Cardiac fibroblast (primary cell): ENCODE measurements at regions not wholly inside any gene's neighbourhood (a gene's known extent, or its start where the extent isn't known, plus 50 kb on each side); places are given as distances from the start of the nearest gene placed in this dataset.

ENCODE experiments used
- DNase-seq, 2 donors: peaks; one replicate each; pipeline versions ENCODE4 v3.0.0 to v3.0.0-alpha.2; 2010; ENCODE audit warnings: low read depth in 2 of 2
- H3K4me3 ChIP-seq, 2 donors: replicated peaks in 1 of 2; 1 replicate in 1 of 2; 2 replicates in 1 of 2; pipeline ENCODE4 v1.5.1; 2011; ENCODE audit warnings: low read depth in 2 of 2, low read length in 2 of 2, mild to moderate bottlenecking in 2 of 2, moderate library complexity in 1 of 2
- CTCF ChIP-seq: IDR thresholded peaks from one replicate; pipeline ENCODE4 v1.5.1; 2011; ENCODE audit warnings: low read depth, mild to moderate bottlenecking, low read length, inconsistent platforms

DNA sequence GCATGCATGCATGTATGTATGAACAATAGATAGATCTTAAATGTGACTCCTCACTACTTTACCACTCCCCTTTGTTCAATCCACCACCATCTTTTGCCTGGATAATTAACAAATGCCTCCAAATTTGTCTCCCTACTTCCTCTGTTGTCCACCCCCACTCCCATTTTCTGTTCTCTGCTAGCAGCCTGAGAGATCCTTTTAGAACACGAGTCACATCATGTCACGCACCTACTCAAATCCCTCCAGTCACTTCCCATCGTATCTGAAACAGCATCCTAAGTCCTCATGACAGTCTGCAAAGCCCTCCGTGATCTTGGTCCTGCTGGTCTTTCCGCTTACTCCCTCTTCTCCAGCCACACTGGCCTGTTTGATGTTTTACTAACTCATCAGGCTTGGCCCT is 527.3 kb downstream of the EPHA4 start:
- TF ChIP-seq CTCF, result no peak
- no peak overlapping the region for H3K4me3 ChIP-seq
- DNase-seq, result no peak

DNA sequence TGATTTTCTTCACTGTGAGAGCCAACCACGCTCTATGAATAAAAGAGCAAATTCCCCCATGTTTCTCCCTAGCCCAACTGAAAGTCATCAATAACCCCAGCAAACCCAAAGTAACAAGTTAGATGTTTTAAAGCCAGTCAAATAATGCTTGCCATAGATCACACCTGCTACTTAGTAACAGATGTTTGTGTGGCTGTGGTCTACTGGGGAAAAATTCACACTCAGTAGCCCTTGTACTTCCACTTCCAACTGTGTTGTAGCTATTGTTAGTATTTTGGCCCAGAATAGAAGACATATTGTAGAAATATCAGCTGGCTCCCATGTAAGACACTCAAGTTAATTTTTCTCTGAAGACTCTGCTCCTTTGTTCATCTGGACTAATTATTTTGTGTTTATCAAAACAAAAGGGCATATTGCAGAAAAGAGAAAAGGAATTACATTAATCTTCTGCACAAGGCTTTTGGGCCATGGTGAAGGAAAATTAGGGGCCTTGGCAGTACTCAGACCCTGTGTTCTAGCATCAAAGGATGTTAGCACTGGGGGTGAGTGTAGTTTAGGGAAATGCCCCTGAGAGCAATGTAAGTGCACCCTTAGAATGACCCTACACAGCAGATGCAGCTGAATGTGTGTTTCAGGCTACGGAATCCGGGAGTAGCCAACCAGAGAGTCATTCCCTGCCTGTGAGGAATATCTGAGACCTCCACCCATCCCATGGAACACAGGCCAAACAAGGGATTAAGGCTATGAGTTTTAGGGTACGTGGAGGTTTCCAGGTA is 521.9 kb downstream of the EPHA4 start:
- H3K4me3 ChIP-seq, result no peak overlapping the region

DNA sequence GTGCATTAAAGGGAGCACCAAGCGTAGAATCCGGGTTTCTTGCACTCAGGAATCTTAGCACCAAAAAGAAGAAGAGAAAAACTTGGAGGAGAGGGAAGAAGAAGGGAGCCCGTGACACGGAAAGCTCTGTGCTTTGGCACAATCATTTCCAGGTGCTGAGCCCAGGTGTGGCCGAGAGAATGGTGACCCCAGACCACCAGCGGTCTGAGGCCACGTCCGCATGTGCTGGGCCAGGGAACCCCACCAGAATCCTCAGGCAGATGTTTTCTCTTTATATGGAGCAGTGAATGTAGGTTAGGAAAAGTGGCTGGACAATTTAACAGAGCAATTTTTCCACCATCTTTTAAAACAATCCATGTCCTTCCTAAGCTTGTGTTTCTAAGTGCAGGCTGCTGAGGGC is 520.9 kb downstream of the EPHA4 start:
- H3K4me3 ChIP-seq, result no peak overlapping the region
- no peak for DNase-seq
- no peak for TF ChIP-seq CTCF

More for the DNA sequence above, 521.9 kb downstream of the EPHA4 start:
- DNase-seq, result no peak
- no peak for TF ChIP-seq CTCF

DNA sequence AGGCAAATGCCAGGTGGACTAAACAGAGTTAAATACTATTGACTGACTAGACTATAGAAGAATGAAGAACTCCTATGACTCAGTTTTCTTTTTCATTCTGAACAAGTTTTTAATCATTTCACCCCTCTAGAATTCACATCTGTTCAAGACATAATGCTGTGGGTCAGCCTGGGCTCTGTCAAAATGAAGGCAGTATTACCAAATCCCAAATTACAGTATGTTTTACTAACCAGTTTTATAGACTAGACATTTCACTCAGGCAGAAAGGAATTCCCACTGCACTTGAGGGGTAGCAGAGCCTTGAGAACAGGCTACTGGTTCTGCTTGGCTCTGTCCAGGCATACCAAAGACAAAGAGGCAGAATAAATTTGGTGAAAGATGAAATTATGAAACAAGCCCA is 511.7 kb downstream of the EPHA4 start:
- no peak for DNase-seq

DNA sequence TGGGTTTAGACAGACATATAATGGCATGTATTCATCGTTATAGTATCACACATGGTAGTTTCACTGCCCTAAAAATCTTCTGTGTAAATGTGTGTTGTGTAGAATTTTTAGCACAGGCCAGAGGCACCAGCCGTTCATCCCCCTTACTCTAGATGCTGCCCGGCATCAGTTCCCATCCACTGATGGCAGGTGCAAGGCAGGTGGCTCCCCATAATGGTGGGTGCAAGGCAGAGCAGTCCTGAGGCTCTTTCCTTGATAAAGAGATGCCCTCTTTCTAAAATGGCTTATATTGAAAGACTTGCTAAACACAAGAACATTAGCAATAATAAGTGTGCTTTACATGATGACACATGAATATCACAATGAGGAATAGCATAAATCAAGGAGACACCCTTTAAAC is 508.5 kb downstream of the EPHA4 start:
- no peak for DNase-seq
- no peak overlapping the region for H3K4me3 ChIP-seq
- no peak for TF ChIP-seq CTCF

More for the DNA sequence above, 511.7 kb downstream of the EPHA4 start:
- TF ChIP-seq CTCF, result no peak
- no peak overlapping the region for H3K4me3 ChIP-seq

- no peak for DNase-seq
- H3K4me3 ChIP-seq, result no peak overlapping the region
- no peak for TF ChIP-seq CTCF
Observed at GRCh38 chr2:221064058-221064854, 507.8 kb downstream of the EPHA4 start.
